GM03348 (cell line): ENCODE measurements at regions not wholly inside any gene's neighbourhood (a gene's known extent, or its start where the extent isn't known, plus 50 kb on each side); places are given as distances from the start of the nearest gene placed in this dataset.
A peak's percentile ranks its signal among the peaks of the same experiment; 100 is the strongest.

Experiments used
- DNase-seq: peaks from one replicate; pipeline ENCODE4 v3.0.0; 2012; ENCODE audit warnings: low spot score

DNA sequence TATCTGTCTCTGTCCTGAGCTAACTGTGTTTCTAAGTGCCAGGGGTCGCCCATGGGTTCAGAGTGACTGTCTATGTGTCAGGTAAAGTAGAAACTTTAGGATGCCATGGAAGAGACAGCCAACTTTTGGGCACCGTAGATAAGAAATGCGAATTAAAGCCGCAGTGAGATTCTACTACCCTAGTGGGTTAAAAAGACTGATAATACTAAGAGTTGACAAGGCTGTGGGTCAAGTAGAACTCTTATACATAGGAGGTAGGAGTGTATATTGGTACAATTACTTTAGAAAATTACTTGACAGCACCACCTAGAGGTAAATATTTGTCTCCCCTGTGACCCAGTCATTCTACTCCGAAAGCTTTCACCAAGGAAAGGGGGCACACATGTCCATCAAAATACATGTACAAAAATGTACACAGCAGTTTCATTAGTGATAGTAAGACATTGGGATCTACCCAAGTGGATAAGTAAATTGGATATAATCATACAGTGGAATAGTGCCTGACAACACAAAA, 371.3 kb downstream of the SLC4A3 start:
- no peak for DNase-seq

DNA sequence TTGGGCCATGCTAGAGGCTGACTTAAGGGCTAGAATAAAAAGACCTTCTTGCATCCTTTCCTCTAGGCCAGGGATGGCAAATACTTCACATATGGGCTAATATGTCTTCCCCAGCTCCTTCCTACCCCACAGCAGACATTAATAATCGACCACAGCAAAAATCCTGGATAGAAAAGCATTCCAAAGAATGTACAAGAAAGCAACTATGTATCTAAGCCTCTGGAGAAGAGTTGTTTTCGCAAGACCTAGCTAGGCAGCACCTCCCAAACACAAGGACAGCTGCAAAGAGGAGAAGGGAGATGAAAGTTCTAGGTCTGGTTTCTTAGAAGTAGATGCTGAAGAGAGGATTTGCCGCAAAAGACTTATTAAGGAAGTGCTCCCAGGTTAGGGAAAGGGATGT, 372.6 kb downstream of the SLC4A3 start:
- peak; percentile 16 for DNase-seq

DNA sequence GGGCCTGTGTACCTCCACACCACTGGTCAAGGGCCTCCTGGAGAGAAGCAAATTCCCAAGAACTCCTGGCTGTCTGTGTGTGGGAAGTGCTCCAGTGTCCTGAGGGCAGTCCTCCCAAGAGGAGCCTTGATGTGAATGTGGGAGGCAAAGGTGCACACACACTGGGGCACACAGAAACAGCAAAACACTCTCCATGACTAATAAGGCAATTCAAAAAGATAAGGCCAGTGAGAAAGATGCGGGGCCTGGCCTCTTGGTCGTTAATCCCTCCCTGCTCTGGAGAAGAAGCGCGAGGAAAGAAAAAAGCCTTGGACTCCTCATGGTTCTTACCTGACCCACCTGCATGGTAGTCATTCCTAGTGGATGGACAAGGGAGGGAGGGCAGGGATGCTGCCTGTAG, 373.2 kb downstream of the SLC4A3 start:
- DNase-seq: no peak

DNA sequence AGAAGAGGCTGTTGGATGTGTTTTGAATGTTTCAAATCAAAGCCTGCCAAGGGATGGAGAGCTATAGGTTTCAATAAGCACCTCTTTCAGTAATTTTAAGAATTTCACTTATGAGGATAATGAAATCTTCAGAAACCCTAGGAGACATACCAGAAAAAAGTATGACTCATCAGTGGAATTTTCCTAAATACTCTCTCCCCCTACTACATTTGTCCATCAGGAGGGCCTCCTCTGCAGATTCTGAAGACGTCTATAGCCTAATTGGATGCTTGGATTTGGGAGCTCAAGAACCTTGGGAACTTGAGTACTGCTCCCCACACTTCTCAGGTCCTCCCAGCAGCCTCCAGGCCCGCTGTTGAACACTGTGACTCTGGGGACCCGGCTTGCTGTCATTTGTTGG, 374.3 kb downstream of the SLC4A3 start:
- DNase-seq: peak; percentile 73

DNA sequence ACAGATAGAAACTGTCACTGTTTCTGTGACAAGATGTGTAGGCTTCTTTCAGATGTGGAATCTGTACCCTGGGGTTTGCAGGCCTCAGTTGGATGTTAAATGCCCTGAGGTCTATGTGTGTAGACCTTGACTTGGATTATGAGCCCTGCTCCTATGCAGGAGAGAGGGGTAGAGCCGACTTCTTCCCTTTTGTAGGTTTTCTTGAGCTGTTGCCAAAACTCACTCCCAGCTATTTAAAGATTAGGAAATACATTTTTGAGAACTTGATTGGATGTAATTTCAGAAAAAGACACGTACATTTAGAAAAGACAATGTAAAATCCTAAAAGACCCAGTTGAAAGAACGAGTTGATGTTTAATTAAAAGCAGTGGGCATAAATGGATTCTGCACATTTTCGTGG, 374.8 kb downstream of the SLC4A3 start:
- no peak for DNase-seq

DNA sequence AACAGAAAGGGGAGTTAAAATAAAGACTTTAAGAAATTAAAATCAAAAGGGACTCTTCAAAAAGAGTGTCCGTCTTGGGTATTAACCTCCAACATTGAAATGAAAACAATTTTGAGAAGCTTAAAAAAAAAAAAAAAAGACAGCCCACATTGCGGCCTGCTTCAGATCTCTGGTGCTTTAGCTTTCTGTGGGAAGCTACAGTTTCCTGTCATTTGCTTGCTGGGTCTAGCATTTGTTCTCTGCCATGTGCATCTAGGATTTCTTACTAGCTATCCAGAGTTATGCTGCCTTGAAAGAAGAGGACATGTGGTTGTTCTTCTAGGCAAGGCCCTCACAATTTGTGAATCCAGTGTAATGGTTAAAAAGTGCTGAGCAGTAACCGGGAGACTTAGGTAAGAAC, 375.3 kb downstream of the SLC4A3 start:
- no peak for DNase-seq

DNA sequence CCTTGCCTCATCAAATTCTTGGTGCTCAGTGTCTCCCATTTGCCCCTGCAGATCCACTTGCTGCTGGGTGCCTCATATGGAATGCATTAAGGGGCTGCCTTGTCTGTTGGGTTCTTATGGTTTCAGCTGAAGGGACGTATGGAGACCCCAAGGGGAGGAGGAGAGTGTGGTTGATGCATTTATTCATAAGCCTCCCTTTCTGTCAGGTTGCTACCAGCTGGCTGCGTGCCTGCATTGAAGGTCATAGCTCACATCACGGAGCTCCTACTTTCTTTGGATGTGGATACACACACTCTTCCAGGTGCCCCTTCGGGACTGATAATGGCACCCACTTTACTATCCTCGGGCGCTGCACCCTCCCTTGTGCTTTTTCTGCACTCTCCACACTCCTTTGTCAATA, 377.9 kb downstream of the SLC4A3 start:
- DNase-seq: no peak

DNA sequence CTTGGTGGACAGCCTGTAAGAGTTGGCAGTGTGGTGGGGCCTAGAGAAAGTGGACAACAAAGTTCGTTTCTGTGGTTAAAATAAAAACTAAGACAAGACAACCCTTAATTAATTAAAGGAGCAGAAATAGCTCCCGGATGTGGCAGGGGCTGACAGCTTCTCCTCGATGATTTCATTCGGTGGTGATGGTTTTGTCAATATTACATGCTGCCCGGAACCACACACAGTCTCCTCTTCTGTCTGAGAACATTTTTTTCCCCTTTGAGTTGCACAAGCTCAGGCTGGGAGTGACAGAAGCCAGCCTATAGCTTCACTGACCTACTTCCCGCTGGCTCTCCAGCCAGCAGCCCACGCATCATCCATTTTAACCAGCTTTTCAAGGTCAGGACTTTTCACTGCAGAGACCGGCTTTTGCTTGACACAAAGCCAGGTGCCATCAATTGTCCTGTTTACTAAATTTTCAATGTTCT, 378.8 kb downstream of the SLC4A3 start:
- DNase-seq: peak; percentile 44

DNA sequence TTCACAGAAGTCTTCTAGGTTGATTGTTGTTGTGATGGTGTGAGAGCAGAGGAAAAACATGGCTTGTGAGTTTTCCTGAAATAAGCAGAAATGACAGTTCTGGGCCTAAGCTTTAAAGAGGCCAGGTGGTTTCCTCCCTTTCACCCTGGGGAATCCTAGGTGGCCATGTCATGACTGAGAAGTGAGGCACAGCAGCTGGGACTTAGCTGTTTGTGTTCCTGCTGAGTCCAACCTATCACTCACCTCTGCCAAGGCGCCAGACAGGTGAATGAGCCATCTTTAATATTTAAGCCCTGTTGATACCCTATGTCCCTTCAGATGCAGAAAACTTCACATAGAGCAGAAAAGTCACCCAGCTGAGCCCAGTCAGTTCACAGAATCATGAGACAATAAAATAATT, 384.4 kb downstream of the SLC4A3 start:
- DNase-seq: no peak

DNA sequence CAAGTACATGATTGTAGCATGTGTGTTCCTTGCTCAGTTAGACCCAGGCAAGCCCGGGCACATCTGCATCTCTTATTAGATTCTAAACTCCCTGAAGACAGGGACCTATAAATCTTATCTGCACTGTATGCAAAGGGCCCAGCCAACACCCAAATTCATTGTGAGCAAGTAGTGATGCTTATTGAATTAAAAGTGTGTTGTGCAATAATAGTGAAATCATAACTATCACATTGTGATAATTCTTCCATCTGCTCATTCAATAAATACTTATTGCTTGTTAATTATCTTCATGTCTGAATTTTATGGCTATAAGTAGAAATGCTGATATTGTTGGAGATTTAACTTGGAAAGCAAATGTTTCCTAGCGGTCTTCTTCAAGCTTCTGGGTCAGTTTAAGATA, 387.5 kb downstream of the SLC4A3 start:
- no peak for DNase-seq

DNA sequence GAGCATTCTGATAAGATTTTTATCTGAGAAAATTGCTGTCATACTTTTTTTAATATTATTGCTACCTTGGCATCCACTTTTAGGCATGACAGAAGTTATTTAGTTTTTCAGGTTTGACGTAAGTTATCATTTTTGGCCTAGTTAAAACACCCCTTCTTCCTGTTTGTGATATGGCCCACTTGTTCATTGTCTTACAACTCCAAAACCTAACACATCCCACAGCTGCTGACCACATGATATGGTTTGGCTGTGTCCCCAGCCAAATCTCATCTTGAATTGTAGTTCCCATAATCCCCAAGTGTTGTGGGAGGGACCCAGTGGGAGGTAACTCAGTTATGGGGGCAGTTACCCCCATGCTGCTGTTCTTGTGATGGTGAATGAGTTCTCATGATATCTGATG, 388.1 kb downstream of the SLC4A3 start:
- no peak for DNase-seq

DNA sequence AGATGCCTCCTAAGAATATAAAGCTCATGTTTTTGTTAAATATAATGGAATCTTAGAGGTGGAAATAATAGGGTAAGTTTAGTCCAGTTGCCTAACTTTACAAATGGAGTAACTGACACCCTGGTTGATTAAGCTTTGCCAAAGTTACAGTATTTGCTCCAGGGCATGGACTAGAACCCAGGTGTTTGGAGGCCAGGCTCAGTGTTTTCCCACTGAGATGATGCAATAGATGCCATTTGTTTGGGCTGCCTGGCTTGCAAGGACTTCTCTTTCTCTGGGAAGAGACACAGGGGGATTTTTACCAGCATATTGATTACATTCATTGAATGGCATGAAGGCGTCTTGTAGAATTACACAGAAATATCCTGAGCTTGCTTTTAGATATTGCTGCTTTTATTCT, 397.8 kb downstream of the SLC4A3 start:
- DNase-seq: no peak

DNA sequence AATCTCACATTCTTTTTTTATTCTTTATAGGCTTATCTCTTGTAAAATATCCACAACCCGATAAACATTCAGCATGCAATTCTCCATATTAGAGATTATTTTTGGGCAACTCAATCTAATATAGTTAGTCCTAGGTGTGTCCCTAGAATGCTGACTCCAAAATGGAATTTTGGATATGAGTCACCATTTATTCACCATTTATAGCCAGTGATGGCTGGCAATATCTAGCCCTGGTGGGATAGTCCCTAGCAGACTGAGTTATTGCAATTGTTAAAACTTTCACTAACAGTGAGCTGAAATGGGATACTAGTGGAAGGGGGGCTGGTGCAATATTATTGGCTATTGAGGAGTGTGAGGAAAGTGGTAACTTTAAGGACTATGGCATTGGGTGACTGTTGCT, 401.6 kb downstream of the SLC4A3 start:
- no peak for DNase-seq

DNA sequence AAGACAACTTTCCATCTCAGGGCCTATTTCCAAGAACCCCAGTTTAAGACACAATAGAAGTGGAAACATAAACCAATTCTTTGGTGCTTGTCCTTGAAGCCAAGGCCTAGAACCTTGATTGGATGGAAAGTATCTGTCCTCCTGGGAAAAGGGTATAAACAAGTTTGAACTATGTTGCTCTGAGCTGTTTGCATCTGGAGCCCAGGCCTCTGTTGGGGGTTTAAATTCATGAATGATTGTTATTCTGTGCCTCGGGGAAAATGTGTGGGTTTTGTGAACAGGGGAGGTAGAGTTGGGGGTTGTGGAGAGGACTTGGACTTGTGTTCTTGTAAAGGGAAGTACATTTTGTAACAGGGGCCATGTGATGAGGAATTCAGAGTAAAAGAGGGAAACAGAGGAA, 406.1 kb downstream of the SLC4A3 start:
- no peak for DNase-seq

DNA sequence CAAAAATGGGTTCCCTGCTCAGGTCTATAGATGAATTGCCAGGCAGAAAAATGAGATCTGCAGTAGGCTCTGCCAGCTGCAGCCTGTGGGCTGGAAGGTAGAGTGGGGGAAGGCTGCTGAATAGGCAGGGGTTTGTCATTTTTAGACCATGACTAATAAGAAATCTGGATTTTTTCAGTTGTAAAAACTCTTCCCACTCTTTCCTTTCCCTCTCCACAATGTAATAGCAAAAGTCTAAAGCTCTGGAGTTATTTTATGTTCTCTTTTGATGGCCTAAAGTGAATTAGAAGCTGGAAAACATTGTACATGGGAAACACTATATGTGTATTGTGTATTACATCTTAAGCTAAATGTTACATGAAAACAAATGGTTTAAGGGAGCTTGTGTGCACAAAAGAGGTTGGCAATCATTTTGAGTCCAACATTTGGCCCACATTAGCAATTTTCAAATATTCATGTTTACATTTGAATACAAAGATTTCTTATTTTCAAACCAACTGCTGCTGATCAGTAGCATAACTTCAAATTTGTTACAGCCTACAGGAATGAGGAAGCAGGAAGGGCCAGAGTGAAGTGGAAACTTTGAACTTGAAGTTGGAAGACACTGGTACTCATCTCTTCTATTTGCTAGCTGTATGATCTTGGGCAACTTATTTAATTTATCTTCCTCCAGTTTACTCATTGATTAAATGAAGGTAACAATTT, 407.1 kb downstream of the SLC4A3 start:
- peak; percentile 87 for DNase-seq

DNA sequence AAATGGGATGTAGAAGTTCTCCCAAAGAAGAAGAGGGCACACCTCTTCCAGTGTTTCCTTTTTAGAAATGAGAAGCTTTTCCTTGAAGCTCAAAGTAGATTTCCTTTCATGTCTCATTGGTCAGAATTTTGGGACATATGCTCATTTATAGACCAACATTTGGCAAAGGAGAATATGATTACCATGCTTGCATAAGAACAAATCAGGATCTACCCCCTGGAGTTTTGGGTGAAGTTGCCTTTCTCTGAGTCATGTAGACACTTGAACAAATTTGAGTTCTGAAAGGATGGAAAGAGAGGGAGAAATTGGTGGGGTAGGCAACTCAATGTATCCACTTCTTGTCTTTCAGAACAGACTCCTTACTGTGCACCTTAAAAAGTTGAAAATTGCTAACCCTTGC, 409.0 kb downstream of the SLC4A3 start:
- DNase-seq: no peak

DNA sequence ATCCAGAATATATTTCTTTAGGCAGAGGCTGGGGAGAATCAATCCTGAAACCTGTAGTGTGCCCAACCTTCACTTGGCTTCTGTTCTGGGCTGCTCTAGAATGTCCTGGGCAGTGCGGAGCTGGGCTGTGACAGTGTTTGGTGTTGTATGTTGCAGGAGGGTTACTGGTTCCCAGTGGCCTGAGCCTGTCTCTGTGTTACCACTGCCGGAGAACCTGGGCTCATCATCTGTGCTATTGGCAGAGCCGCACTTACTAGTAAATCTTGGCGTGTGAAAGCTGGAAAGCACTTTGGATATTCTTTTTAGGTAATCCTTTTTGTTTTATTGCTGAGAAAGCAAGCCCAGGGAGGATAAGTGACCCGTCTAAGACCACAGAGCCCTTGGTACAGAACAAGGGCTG, 412.9 kb downstream of the SLC4A3 start:
- no peak for DNase-seq

DNA sequence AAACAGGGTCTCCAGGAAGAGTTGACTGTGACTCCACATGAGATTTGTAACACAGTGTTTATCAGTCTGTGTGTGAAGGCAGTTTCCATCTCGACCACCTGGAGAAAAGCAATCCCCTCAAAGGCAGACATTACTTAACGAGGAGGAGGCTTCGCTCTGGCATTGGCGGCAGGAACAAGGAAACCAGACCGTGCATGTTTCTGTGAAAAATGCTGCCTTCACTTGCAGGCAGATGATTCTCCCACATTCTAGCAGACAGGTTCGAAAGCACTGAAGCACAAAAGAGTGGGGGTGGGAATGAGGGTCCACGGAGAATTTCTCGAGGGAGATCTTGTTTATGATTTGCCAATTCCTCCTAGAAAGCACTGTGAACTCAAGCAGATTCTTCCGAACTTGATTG, 414.0 kb downstream of the SLC4A3 start:
- no peak for DNase-seq

DNA sequence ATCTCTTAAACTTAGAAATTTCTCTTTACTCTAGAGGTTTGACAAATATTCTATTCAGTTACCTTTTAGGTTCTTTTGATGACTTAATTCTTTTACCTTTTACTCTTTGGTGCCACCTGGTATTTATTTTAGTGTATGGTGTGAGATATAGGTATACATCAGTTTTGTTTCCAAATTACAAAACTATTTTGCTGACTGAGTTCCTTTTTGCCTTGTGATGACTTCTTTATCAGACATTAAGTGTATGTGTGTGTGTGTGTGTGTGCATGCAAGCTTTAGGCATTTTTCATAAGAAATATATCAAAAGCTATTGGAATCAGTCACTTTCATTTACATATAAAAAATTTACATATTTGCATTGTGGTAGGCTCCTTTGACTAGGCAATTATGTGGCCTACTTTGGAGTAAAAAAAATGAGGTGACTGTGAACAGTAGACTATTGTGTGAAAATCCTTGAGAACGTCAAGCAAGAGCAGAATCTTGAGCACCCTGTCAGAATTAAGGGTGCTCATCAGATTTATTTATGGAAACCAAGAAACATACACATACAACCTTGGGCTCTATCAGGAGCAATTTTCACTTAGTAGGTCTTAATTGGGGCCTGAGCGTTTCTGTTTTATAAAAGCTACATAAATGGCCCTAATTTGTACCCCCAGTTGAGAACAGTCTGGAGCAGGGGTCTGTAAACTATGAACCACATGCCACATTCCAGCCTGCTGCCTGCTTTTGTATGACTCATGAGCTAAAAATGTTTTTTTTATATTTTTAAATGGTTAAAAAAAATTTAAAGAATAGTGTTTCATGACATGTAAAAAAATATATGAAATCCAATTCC, 415.9 kb downstream of the SLC4A3 start:
- DNase-seq: peak; percentile 41

DNA sequence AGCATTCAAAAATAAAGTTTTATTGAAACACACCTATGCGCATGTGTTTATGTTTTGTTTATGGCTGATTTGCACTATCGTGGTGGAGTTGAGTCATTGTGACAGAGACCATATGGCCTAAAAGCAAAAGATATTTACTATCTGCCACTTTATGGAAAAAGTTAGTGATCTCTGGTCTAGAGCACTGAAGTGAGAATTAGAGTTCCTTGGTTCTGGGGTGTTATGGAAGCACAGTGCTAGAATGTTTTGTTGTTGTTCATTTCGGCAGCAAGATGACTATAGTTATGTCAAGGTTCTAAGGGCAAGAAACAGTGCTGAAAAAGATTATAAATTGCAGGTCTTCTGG, 416.5 kb downstream of the SLC4A3 start:
- no peak for DNase-seq

DNA sequence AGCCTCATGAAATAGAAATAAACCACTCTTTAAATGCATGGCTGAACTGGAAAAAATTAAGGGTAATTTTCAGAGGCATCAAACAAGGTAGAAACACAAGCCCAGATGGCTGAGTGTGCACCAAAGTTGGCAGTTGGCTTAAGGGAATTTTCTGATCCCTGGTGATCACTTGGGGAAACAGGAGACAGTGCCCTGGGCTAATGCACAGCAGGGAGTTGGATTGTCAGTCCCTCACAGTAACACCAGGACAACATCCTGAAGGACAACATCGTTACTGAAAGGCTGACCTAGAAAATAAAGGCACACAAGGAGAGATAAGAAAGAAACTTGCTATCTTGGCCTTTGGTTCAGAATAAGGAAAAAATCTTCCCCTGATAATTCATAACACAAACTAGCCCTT, 417.0 kb downstream of the SLC4A3 start:
- no peak for DNase-seq

DNA sequence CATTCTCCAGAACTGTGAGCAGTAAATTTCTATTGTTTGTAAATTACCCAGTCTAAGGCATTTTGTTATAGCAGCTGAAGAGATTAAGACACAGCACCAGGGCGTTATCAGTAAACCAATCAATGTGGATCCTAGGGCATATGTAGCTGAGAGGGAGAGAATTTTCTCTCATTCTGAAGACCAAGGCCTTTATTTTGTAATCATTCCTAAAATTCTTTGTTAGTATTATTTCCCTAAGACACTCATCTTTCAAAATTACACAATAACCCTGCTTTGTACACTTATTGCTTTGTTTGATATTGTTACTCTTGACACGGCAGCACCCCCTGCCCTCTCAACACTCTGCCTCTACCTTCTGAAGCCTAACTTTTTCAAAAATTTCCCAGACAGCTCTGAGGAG, 419.1 kb downstream of the SLC4A3 start:
- peak; percentile 27 for DNase-seq

DNA sequence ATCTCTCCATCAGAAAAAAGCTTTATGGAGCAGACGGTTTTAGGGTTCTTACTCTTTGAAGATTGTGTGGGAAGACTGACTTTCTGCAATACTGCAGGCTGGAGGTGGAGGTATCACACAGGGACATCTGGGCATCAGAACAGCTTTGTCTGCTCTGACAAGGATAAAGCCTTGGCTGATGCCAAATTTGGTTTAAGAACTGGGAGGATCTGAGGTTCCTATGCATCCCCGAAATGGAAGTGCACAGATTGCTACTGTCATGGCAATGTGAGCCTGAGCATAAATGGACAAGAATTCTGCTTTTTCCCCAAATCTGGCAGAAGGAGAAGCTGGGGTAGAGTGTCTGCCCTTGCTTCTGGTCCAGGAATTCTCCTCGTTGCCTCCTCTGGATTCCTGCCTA, 424.3 kb downstream of the SLC4A3 start:
- no peak for DNase-seq

DNA sequence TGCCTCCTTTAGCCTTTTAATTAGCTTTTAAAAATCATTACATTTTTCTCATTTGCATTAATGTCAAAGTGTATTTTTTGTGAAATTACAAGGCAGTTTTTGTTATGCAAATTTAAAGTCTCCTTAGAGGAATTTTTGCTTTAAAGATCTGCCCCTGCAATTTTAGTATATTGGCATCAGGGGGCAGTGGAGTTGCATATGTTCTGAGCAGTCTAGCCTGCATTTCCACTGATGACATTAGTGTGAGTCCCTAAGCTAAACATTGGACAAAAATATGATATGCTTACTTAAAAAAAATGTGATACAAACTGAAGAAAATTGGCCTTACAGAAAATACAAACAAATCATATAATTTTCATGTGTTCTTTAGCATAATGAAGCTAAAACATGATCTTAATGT, 426.5 kb downstream of the SLC4A3 start:
- no peak for DNase-seq
